SU-DHL-6 (cell line): ENCODE measurements at regions not wholly inside any gene's neighbourhood (a gene's known extent, or its start where the extent isn't known, plus 50 kb on each side); places are given as distances from the start of the nearest gene placed in this dataset.

Source experiments
- H2AFZ ChIP-seq: fragments of 200-600 bp; sonication (generic); 2 replicates; pipeline ENCODE4 v1.6.1; 2014; ENCODE audit warnings: low read depth, mild to moderate bottlenecking, moderate library complexity, mixed read lengths, antibody characterized with exemption, low read length; ENCODE audit not compliant: severe bottlenecking
- H3F3A ChIP-seq: fragments of 200-600 bp; shearing (Covaris generic); 2 replicates; pipeline ENCODE4 v1.6.0; 2016; ENCODE audit warnings: antibody characterized with exemption, mild to moderate bottlenecking; ENCODE audit not compliant: insufficient read depth
- H3K27ac ChIP-seq: fragments of 200-600 bp; sonication (generic); 2 replicates; pipeline ENCODE4 v1.5.1; 2016; ENCODE audit warnings: low read depth, mild to moderate bottlenecking, low read length, moderate library complexity, mixed read lengths
- H3K27me3 ChIP-seq: fragments of 200-600 bp; sonication (generic), shearing (Covaris generic); 2 replicates; pipeline ENCODE4 v1.6.0; 2014; ENCODE audit warnings: mild to moderate bottlenecking, low read length
- H3K36me3 ChIP-seq: fragments of 200-600 bp; sonication (generic); 2 replicates; pipeline ENCODE4 v1.6.1; 2014; ENCODE audit warnings: mild to moderate bottlenecking, low read length, mixed read lengths
- H3K4me2 ChIP-seq: fragments of 300-600, 200-600 bp; shearing (Covaris generic), sonication (generic); 2 replicates; pipeline ENCODE4 v1.6.0; 2014; ENCODE audit warnings: low read length, low read depth, mild to moderate bottlenecking; ENCODE audit not compliant: poor library complexity, severe bottlenecking
- H3K4me3 ChIP-seq: fragments of 200-600 bp; sonication (generic); 2 replicates; pipeline ENCODE4 v1.5.1; 2014; ENCODE audit warnings: antibody characterized with exemption, low read length, mild to moderate bottlenecking, mixed read lengths; ENCODE audit not compliant: insufficient read depth, poor library complexity, severe bottlenecking
- H3K79me2 ChIP-seq: fragments of 200-600 bp; sonication (generic); 2 replicates; pipeline ENCODE4 v1.6.1; 2014; ENCODE audit warnings: mild to moderate bottlenecking, low read length, moderate library complexity; ENCODE audit not compliant: insufficient read depth
- H3K9ac ChIP-seq: fragments of 200-600 bp; sonication (generic); 2 replicates; pipeline ENCODE4 v1.7.0; 2014; ENCODE audit warnings: mild to moderate bottlenecking, low read length
- H3K9me2 ChIP-seq: fragments of 200-600 bp; sonication (generic); replicated peaks from 2 replicates; pipeline ENCODE4 v1.6.1; 2014; ENCODE audit warnings: low read length; ENCODE audit not compliant: insufficient read depth
- H3K9me3 ChIP-seq: fragments of 200-600 bp; sonication (generic); 2 replicates; pipeline ENCODE4 v1.6.1; 2014; ENCODE audit warnings: low read length, mixed read lengths; ENCODE audit not compliant: insufficient read depth
- H4K20me1 ChIP-seq: fragments of 200-600 bp; sonication (generic); 2 replicates; pipeline ENCODE4 v1.6.1; 2014; ENCODE audit warnings: low read depth, mild to moderate bottlenecking, antibody characterized with exemption, low read length, moderate library complexity, mixed read lengths
- EZH2phosphoT487 ChIP-seq: fragments of 200-600 bp; sonication (generic), shearing (Covaris generic); conservative IDR thresholded peaks from 2 replicates; pipeline ENCODE4 v1.6.1; 2018; ENCODE audit warnings: mild to moderate bottlenecking, antibody characterized with exemption, low read length, moderate library complexity, mixed read lengths
- TF ChIP-seq, protein P1 (sequence below): fragments of 200-600 bp; sonication (generic); IDR thresholded peaks from one replicate; pipeline ENCODE4 v1.5.1; 2017; ENCODE audit warnings: antibody characterized with exemption, mild to moderate bottlenecking, low read length, moderate library complexity; ENCODE audit not compliant: insufficient read depth, poor library complexity, severe bottlenecking

DNA sequence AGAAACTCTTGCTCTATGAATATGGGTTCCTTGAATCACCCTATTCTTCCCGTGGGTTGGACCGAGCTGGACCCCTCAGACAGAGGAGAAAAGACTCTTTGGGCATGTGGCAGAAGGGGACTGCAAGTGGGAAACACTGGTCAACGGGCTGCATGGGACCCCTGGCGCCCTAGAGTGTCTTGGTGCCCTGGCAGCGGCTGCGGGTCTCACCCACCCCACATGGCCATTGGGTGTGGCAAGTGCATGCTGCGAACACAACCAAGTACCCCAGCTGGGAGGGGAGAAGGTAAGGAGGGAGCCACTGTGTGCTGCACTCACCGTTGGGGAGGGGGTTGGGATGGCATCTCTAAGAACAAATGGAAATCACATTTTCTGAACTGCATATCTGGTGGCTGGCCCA lies 438.8 kb upstream of the EYS start:
- Histone ChIP-seq H3K27me3 (no peaks in the 10 kb centered on the region), H3K27ac (no peak overlapping the region), H3K4me2 (no peak overlapping the region), H3K36me3 (no peaks in the 10 kb centered on the region), H3K9ac (no peak overlapping the region), H3K79me2 (no peaks in the 10 kb centered on the region), H3K9me3 (no peaks in the 10 kb centered on the region), H2AFZ (no peak overlapping the region), H3K9me2 (no peaks in the 10 kb centered on the region), H4K20me1 (no peaks in the 10 kb centered on the region), H3K4me3 (no peak overlapping the region), H3F3A (no peaks in the 10 kb centered on the region)
- TF ChIP-seq EZH2phosphoT487, result no peak
- TF ChIP-seq, protein P1, sequence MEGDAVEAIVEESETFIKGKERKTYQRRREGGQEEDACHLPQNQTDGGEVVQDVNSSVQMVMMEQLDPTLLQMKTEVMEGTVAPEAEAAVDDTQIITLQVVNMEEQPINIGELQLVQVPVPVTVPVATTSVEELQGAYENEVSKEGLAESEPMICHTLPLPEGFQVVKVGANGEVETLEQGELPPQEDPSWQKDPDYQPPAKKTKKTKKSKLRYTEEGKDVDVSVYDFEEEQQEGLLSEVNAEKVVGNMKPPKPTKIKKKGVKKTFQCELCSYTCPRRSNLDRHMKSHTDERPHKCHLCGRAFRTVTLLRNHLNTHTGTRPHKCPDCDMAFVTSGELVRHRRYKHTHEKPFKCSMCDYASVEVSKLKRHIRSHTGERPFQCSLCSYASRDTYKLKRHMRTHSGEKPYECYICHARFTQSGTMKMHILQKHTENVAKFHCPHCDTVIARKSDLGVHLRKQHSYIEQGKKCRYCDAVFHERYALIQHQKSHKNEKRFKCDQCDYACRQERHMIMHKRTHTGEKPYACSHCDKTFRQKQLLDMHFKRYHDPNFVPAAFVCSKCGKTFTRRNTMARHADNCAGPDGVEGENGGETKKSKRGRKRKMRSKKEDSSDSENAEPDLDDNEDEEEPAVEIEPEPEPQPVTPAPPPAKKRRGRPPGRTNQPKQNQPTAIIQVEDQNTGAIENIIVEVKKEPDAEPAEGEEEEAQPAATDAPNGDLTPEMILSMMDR, result no peak

DNA sequence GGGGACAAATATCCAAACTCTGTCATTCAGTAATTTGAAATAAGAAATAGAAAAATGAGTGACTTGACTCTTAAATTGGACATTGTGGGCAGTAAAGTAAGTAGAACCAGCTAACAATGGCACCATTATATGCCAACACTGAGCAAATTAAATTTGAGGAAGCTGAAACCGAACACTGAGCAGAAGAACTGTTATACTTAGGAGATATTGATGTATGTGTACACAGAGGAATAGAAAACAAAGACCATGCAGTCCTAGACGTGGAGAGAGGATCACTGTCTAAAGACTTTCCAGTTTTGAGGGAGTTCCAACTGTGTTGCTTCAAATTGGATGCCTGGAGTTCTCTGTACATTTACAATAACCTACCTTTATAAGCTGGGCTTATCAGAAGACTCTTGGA lies 427.0 kb upstream of the EYS start:
- Histone ChIP-seq H3K79me2 (no peaks in the 10 kb centered on the region), H3F3A (no peaks in the 10 kb centered on the region), H4K20me1 (no peaks in the 10 kb centered on the region), H2AFZ (no peak overlapping the region), H3K9me2 (no peaks in the 10 kb centered on the region), H3K9ac (no peak overlapping the region), H3K4me2 (no peak overlapping the region), H3K9me3 (peaks cover 4% of the 10 kb centered on the region; the same call in 1 of the 2 replicates), H3K36me3 (no peaks in the 10 kb centered on the region), H3K4me3 (no peak overlapping the region), H3K27ac (no peak overlapping the region), H3K27me3 (no peaks in the 10 kb centered on the region)
- no peak for TF ChIP-seq EZH2phosphoT487
- TF ChIP-seq, protein P1, result no peak

GRCh38 chr6:66128656-66129055 lies 421.6 kb upstream of the EYS start:
- Histone ChIP-seq H3K36me3 (no peaks in the 10 kb centered on the region), H4K20me1 (no peaks in the 10 kb centered on the region), H3K9ac (no peak overlapping the region), H3K27ac (no peak overlapping the region), H3F3A (no peaks in the 10 kb centered on the region), H3K4me2 (no peak overlapping the region), H3K4me3 (no peak overlapping the region), H3K27me3 (no peaks in the 10 kb centered on the region), H3K9me3 (no peaks in the 10 kb centered on the region), H3K79me2 (no peaks in the 10 kb centered on the region), H2AFZ (no peak overlapping the region), H3K9me2 (no peaks in the 10 kb centered on the region)
- TF ChIP-seq EZH2phosphoT487, result no peak
- TF ChIP-seq, protein P1, result no peak
